ENCODE measurements at regions not wholly inside any gene's neighbourhood (a gene's known extent, or its start where the extent isn't known, plus 50 kb on each side); places are given as distances from the start of the nearest gene placed in this dataset.

DNA sequence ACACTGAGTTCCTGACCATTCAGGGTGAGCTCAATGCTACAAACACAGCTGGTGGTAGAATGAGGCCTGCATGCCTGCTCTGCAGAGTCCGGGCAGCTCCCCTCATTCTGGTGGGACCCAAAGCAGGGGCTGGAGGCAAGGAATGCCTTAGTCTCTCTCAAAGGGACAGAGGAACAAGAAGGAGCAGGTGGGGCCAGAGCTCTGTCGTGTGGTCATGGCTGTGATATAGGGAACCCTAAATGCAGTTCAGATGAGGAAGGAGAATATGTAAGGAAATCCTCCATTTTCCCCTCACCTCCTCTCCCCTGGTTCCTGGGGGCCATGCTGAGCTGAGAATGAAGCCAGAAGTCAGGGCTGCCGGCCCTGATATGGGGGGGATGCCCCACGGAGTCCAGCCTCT is 334.3 kb downstream of the CYP26B1 start:
- TF ChIP-seq, protein P1, sequence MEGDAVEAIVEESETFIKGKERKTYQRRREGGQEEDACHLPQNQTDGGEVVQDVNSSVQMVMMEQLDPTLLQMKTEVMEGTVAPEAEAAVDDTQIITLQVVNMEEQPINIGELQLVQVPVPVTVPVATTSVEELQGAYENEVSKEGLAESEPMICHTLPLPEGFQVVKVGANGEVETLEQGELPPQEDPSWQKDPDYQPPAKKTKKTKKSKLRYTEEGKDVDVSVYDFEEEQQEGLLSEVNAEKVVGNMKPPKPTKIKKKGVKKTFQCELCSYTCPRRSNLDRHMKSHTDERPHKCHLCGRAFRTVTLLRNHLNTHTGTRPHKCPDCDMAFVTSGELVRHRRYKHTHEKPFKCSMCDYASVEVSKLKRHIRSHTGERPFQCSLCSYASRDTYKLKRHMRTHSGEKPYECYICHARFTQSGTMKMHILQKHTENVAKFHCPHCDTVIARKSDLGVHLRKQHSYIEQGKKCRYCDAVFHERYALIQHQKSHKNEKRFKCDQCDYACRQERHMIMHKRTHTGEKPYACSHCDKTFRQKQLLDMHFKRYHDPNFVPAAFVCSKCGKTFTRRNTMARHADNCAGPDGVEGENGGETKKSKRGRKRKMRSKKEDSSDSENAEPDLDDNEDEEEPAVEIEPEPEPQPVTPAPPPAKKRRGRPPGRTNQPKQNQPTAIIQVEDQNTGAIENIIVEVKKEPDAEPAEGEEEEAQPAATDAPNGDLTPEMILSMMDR (IDR thresholded peaks at IDR 0.05) = no peak
- no peak for TF ChIP-seq POLR2A (IDR thresholded peaks at IDR 0.05)
- no peak for TF ChIP-seq POLR2AphosphoS5 (IDR thresholded peaks at IDR 0.05)
- no peak for TF ChIP-seq EP300 (IDR thresholded peaks at IDR 0.05)
